Right renal cortex interstitium (tissue), 3 donors: ENCODE measurements at regions not wholly inside any gene's neighbourhood (a gene's known extent, or its start where the extent isn't known, plus 50 kb on each side); places are given as distances from the start of the nearest gene placed in this dataset.

Source experiments
- DNase-seq, 3 donors: peaks; one replicate each; pipeline ENCODE4 v3.0.0-alpha.2; 2013; ENCODE audit warnings: low read depth in 3 of 3, low spot score in 2 of 3

GRCh38 chr2:138428710-138429440, 72.7 kb upstream of the SPOPL start:
- DNase-seq: no peak

GRCh38 chr2:138430181-138430580, 71.4 kb upstream of the SPOPL start:
- DNase-seq: no peak

DNA sequence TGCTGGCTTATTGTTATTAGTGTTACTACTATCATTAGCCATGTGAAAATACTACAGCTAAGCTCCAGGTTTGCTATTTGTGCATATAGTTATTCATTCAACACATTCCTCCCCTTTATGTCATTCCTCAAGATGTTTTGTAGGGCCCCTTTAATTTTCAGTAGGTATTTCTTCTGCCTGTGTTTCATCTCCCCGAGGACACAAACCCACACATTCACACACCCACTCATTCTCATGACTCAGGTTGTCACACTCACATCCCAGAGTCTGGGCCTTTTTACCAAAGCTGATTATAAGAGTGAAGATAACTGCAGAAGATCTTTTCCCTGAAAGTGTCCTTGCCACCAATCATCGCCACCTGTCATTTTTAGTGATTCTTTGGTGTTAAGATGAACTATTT, 68.6 kb upstream of the SPOPL start:
- no peak for DNase-seq

DNA sequence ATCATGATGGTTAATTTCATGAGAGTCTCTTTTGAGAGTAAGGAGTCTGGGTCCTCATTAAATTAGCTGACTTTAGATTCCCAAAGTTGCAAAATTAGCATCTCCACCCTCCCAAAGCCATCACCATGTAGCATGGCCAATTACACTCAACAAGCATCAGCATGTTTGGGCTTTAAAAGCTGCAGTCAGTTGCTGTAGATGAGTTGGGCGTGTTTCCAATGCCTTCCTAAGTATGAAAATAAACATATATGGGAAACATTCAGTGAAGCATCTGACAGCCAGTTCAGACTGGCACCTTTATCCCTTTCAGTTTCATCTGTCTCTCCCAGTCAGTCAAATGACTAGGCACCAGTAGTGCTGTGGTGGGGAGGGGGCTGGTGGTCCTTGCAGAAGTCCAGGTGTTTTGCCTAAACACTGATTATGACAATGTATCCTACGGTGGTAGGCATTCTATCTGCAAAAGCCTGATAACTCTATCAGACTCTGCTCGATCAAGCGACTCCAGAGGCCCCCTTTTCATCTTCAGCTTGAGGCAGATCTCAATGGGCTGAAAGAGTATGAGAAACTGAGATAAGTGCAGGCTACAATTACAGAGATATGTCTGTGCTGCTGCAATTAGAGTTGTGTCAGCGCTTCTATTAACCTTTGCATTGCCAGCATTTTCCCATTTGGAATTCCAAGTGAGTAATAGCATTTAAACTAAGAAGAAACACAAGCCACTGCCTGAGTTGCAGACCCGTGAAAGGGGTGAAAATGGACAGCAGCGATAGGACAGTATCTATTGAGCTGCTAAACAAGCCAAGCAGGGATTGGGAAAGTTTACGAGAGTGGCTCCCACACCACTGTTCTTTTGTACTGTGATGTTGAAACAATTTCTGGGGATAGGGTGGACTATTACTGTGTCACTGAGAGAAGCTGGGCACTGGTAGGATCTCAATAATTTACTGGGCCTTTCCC, 67.3 kb upstream of the SPOPL start:
- no peak for DNase-seq

DNA sequence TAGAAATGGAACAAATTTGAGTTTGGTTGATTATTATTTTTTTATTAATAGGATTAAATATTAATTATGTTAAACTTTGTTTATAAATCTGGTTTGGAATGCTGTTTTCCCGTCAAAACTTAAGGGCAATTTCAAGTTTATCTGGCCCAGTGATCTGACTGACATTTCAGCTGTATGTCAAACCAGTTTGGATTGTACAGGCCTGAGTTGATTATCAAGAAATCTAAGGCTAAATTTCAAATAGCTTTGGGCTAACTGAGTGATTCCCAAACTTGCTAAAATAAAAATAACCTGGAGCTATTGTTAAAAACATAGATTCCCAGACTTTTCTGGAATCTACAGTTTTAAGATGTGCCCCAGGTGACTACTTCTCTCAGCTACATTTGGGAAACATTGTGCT, 65.9 kb upstream of the SPOPL start:
- no peak for DNase-seq

DNA sequence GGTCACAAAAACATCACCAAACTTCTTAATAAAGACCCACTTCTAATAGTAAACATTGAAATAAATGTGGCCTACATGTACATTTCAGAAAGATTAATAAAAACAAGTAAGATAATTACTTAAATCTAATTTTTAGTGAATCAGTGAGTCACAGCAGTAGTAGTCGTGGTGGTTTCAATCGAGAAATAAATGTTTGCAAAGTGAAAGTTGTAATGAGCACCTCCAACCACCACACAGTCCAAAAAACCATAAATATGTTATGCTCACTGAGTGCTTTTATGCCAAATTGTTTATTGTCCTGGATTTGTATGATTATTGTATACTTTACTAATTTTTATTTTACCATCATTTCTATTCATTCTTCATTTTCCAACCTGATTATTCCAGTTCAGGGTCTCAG, 61.8 kb upstream of the SPOPL start:
- no peak for DNase-seq

DNA sequence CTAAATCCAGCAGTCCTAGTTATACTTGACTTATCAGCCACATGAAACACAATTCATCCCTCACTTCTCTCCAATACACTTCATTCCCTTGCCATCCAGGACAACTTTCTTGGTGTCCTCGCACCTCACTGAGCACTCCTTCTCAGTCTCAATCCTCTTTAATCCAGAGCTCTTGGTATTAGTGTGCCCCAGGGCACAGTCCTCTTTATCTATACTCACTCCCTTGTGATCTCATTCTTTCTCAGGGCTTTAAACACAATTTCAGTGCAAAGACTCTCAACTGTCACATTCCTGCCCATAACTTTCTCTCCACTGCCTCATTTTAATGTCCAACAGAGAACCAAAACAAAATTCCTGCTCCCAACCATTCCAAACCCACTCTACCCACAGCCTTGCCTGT, 60.8 kb upstream of the SPOPL start:
- no peak for DNase-seq

GRCh38 chr2:138441916-138442315, 59.7 kb upstream of the SPOPL start:
- DNase-seq: no peak

- DNase-seq: no peak
Measured at GRCh38 chr2:138444411-138444810, 57.2 kb upstream of the SPOPL start.

- no peak for DNase-seq
Measured at GRCh38 chr2:138445227-138445626, 56.3 kb upstream of the SPOPL start.

DNA sequence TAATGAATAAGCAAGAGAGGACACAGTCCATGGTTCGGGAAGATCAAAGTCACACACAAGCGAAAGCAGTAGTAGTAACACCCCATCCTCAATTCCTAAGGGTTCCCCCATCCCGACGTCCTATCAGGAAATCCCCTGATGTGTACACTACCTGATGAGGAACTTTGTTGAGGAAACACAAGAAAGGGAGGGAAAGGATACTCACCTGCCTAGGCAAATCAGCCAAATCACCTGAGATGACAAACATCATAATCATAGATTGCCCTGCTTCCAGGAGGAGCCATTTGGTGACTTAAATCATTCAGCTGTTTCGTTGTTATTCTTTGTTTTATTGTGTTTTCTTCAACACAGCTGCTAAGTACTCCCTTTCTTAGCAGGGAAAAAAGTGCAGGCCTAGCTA, 55.5 kb upstream of the SPOPL start:
- no peak for DNase-seq

GRCh38 chr2:138447889-138448570, 53.5 kb upstream of the SPOPL start:
- DNase-seq: no peak
